Cardiac muscle cell (in vitro differentiated cells and primary cell): ENCODE measurements at regions not wholly inside any gene's neighbourhood (a gene's known extent, or its start where the extent isn't known, plus 50 kb on each side); places are given as distances from the start of the nearest gene placed in this dataset.
A peak's percentile ranks its signal among the peaks of the same experiment; 100 is the strongest.

Experiments used
- DNase-seq, 2 donors: peaks; one replicate each; pipeline versions ENCODE4 v3.0.0 to v3.0.0-alpha.2; 2010 to 2017; ENCODE audit warnings: low read depth in 1 of 2, low spot score in 1 of 2
- H3K27ac ChIP-seq: fragments of 200-600 bp; sonication (generic); 2 replicates; pipeline ENCODE4 v1.5.1; 2016
- H3K27me3 ChIP-seq: fragments of 200-600 bp; sonication (generic); 2 replicates; pipeline ENCODE4 v1.6.0; 2016; ENCODE audit warnings: control low read depth
- H3K36me3 ChIP-seq: fragments of 200-600 bp; sonication (generic); 2 replicates; pipeline ENCODE4 v1.5.1; 2016; ENCODE audit warnings: control low read depth
- H3K4me1 ChIP-seq: fragments of 200-600 bp; sonication (generic); 2 replicates; pipeline ENCODE4 v1.8.1; 2017; ENCODE audit warnings: low read depth, mild to moderate bottlenecking, mixed run types
- H3K4me3 ChIP-seq: fragments of 200-600 bp; sonication (generic); 2 replicates; pipeline ENCODE4 v1.5.1; 2016; ENCODE audit warnings: mild to moderate bottlenecking
- H3K9me3 ChIP-seq: fragments of 200-600 bp; sonication (generic); 2 replicates; pipeline ENCODE4 v1.5.1; 2017; ENCODE audit warnings: low read depth, mild to moderate bottlenecking, control low read depth
- TF ChIP-seq, protein P1 (sequence below): IDR thresholded peaks from 2 replicates; pipeline ENCODE4 v1.5.1; 2012; ENCODE audit warnings: low read depth, mild to moderate bottlenecking, low read length

DNA sequence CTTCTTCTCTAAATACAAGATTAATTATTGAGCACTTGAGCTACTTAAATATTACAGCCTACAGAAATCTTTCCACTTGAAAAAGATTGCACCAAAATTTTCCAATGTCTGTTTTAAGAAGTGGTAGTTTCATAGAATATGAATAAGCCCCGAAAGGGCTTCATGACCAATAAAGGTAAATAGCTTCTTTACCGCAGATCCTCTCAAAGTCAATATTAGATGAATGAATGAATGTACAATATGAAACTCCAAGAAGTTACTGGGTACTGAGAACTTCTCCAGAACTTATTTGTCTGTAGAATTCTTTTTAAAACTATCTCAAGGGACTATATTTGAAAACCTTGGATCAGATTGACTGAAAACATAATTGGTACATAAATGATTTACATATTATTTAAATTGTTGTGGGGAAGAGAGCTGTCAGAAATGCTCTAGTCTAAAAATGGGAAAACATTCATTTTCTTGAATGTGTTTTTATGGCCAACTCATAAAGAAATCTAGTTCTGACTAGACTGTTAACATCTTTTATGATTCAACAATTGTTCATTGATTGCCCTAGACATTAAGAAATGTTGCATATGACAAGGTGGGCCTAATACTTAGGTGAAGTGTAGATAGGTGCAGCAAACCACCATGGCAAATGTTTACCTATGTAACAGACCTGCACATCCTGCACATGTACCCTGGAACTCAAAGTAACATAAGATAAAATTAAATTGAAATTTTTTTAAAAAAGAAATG, 227.0 kb downstream of the SPRY2 start:
- no peaks in the 10 kb centered on the region for H3K9me3 ChIP-seq
- TF ChIP-seq, protein P1, sequence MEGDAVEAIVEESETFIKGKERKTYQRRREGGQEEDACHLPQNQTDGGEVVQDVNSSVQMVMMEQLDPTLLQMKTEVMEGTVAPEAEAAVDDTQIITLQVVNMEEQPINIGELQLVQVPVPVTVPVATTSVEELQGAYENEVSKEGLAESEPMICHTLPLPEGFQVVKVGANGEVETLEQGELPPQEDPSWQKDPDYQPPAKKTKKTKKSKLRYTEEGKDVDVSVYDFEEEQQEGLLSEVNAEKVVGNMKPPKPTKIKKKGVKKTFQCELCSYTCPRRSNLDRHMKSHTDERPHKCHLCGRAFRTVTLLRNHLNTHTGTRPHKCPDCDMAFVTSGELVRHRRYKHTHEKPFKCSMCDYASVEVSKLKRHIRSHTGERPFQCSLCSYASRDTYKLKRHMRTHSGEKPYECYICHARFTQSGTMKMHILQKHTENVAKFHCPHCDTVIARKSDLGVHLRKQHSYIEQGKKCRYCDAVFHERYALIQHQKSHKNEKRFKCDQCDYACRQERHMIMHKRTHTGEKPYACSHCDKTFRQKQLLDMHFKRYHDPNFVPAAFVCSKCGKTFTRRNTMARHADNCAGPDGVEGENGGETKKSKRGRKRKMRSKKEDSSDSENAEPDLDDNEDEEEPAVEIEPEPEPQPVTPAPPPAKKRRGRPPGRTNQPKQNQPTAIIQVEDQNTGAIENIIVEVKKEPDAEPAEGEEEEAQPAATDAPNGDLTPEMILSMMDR: no peak
- DNase-seq: no peak

GRCh38 chr13:80109303-80109702, 231.6 kb downstream of the SPRY2 start:
- TF ChIP-seq, protein P1: no peak
- Histone ChIP-seq H3K27me3 (no peaks in the 10 kb centered on the region), H3K4me1 (no peaks in the 10 kb centered on the region), H3K27ac (no peak overlapping the region), H3K4me3 (no peak overlapping the region), H3K36me3 (no peaks in the 10 kb centered on the region), H3K9me3 (no peaks in the 10 kb centered on the region)
- peak in 1 of 2 donors; percentile 4 for DNase-seq

More for the DNA sequence above, 227.0 kb downstream of the SPRY2 start:
- H3K27ac ChIP-seq: no peak overlapping the region
- no peaks in the 10 kb centered on the region for H3K27me3 ChIP-seq
- no peaks in the 10 kb centered on the region for H3K36me3 ChIP-seq
- no peaks in the 10 kb centered on the region for H3K4me1 ChIP-seq
- H3K4me3 ChIP-seq: no peak overlapping the region

DNA sequence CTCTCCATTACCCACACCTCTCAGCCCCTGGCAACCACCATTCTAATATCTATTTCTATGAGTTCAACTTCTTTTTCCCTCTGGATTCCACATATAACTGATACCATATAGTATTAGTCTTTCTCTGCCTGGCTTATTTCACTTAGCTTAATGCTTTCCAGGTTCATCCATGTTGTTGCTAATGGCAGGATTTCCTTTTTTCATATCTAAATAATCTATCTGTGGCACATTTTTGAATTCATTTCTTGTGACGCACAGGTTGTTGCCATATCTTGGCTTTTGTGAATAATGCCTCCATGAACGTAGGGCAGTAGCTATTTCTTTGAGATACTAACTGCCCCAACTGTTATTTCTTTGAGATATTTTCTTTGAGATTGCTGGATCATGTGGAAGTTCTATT, 235.6 kb downstream of the SPRY2 start:
- Histone ChIP-seq H3K4me3 (no peak overlapping the region), H3K27ac (no peak overlapping the region), H3K9me3 (no peaks in the 10 kb centered on the region), H3K36me3 (no peaks in the 10 kb centered on the region), H3K27me3 (no peaks in the 10 kb centered on the region), H3K4me1 (no peaks in the 10 kb centered on the region)
- TF ChIP-seq, protein P1: no peak
- no peak for DNase-seq

- Histone ChIP-seq H3K27ac (no peak overlapping the region), H3K9me3 (no peaks in the 10 kb centered on the region), H3K27me3 (no peaks in the 10 kb centered on the region), H3K4me1 (no peaks in the 10 kb centered on the region), H3K4me3 (no peak overlapping the region), H3K36me3 (no peaks in the 10 kb centered on the region)
- peak in 1 of 2 donors; percentile 19 for DNase-seq
- TF ChIP-seq, protein P1: no peak
Observed at GRCh38 chr13:80101040-80101439, 239.9 kb downstream of the SPRY2 start.

GRCh38 chr13:80100636-80101035, 240.3 kb downstream of the SPRY2 start:
- Histone ChIP-seq H3K27ac (no peak overlapping the region), H3K36me3 (no peaks in the 10 kb centered on the region), H3K9me3 (no peaks in the 10 kb centered on the region), H3K27me3 (no peaks in the 10 kb centered on the region), H3K4me3 (no peak overlapping the region), H3K4me1 (peaks cover 3% of the 10 kb centered on the region)
- peak in 1 of 2 donors; percentile 56 for DNase-seq
- TF ChIP-seq, protein P1: no peak
